HEK293 (cell line): ENCODE measurements at regions not wholly inside any gene's neighbourhood (a gene's known extent, or its start where the extent isn't known, plus 50 kb on each side); places are given as distances from the start of the nearest gene placed in this dataset.

Experiments
- CTCF ChIA-PET: fragments of 350-600 bp; formaldehyde crosslinking; extraction: SDS; loops from one replicate; lab custom pipeline; 2021; ENCODE audit warnings: antibody characterized with exemption; lab: Yijun Ruan, JAX
- POLR2A ChIA-PET: fragments of 300-600 bp; formaldehyde crosslinking; extraction: SDS; loops from one replicate; lab custom pipeline; 2020; ENCODE audit warnings: antibody characterized with exemption, inconsistent platforms; lab: Yijun Ruan, JAX
- H3K27ac ChIP-seq: fragments of 200-500 bp; sonication (Bioruptor generic); 2 replicates; pipeline ENCODE4 v1.5.1; 2014; ENCODE audit warnings: low read depth, low read length, control low read depth, inconsistent platforms; ENCODE audit errors: extremely low read depth
- H3K36me3 ChIP-seq, 2 experiments: fragments of 200-500 bp in 1 of 2; sonication (Bioruptor generic) in 1 of 2; 1 replicate in 1 of 2; 2 replicates in 1 of 2; pipeline ENCODE4 v1.5.1; 2014 to 2017; ENCODE audit warnings: inconsistent platforms in 2 of 2, low read length in 2 of 2; ENCODE audit not compliant: control insufficient read depth in 2 of 2, insufficient read depth in 1 of 2
- H3K4me1 ChIP-seq: fragments of 200-500 bp; sonication (Bioruptor generic); 2 replicates; pipeline ENCODE4 v1.5.1; 2014; ENCODE audit warnings: mild to moderate bottlenecking, low read length, inconsistent platforms; ENCODE audit not compliant: control insufficient read depth, insufficient read depth
- H3K4me3 ChIP-seq: 2 replicates; pipeline ENCODE4 v1.5.1; 2011; ENCODE audit warnings: low read depth, mild to moderate bottlenecking, control low read depth, low read length, moderate library complexity
- H3K9me3 ChIP-seq: fragments of 200-500 bp; sonication (Bioruptor generic); 2 replicates; pipeline ENCODE4 v1.5.1; 2014; ENCODE audit warnings: low read depth, low read length, inconsistent platforms; ENCODE audit not compliant: control insufficient read depth, insufficient read depth
- GLI4 ChIP-seq: fragments of 450-650 bp; formaldehyde crosslinking; IDR thresholded peaks from 2 replicates; pipeline ENCODE4 v1.5.1; 2016; ENCODE audit warnings: missing biosample characterization, missing genetic modification characterization
- HOXD13 ChIP-seq: sonication (generic); formaldehyde crosslinking; IDR thresholded peaks from 2 replicates; pipeline ENCODE4 v1.8.0; 2022; ENCODE audit warnings: missing genetic modification reagents, borderline replicate concordance
- KLF1 ChIP-seq: fragments of 450-650 bp; formaldehyde crosslinking; IDR thresholded peaks from 2 replicates; pipeline ENCODE4 v1.5.1; 2016; ENCODE audit warnings: missing biosample characterization, missing genetic modification characterization
- KLF10 ChIP-seq: fragments of 450-650 bp; IDR thresholded peaks from 2 replicates; pipeline ENCODE4 v1.5.1; 2018; ENCODE audit warnings: missing biosample characterization, mild to moderate bottlenecking, missing genetic modification characterization
- TCF7L2 ChIP-seq: IDR thresholded peaks from 2 replicates; pipeline ENCODE4 v1.6.1; 2011; ENCODE audit warnings: low read depth, mild to moderate bottlenecking, inconsistent platforms, low read length, moderate library complexity, borderline replicate concordance
- ZBTB7A ChIP-seq: fragments of 450-650 bp; formaldehyde crosslinking; IDR thresholded peaks from 2 replicates; pipeline ENCODE4 v1.5.1; 2016; ENCODE audit warnings: low read depth, missing biosample characterization, missing genetic modification characterization
- ZFP37 ChIP-seq: fragments of 450-650 bp; formaldehyde crosslinking; IDR thresholded peaks from 2 replicates; pipeline ENCODE4 v1.5.1; 2016; ENCODE audit warnings: missing biosample characterization, missing genetic modification characterization
- ZNF148 ChIP-seq: fragments of 450-650 bp; formaldehyde crosslinking; IDR thresholded peaks from 2 replicates; pipeline ENCODE4 v1.5.0; 2017; ENCODE audit warnings: missing biosample characterization, missing genetic modification characterization, borderline replicate concordance
- ZNF184 ChIP-seq: fragments of 450-650 bp; IDR thresholded peaks from 2 replicates; pipeline ENCODE4 v1.5.1; 2018; ENCODE audit warnings: missing biosample characterization, mild to moderate bottlenecking, missing genetic modification characterization
- ZNF521 ChIP-seq: fragments of 450-650 bp; formaldehyde crosslinking; IDR thresholded peaks from 2 replicates; pipeline ENCODE4 v1.5.1; 2017; ENCODE audit warnings: missing biosample characterization, mild to moderate bottlenecking, missing genetic modification characterization
- ZNF530 ChIP-seq: fragments of 450-650 bp; formaldehyde crosslinking; IDR thresholded peaks from 2 replicates; pipeline ENCODE4 v1.5.1; 2016; ENCODE audit warnings: low read depth, missing biosample characterization, missing genetic modification characterization
- ZNF548 ChIP-seq: fragments of 450-650 bp; formaldehyde crosslinking; IDR thresholded peaks from 2 replicates; pipeline ENCODE4 v1.5.1; 2016; ENCODE audit warnings: missing biosample characterization, missing genetic modification characterization
- ZNF555 ChIP-seq: fragments of 450-650 bp; formaldehyde crosslinking; conservative IDR thresholded peaks from 2 replicates; pipeline ENCODE4 v1.5.1; 2017; ENCODE audit warnings: missing biosample characterization, mild to moderate bottlenecking, missing genetic modification characterization, inconsistent platforms
- ZNF624 ChIP-seq: fragments of 450-650 bp; formaldehyde crosslinking; IDR thresholded peaks from 2 replicates; pipeline ENCODE4 v1.5.1; 2017; ENCODE audit warnings: missing biosample characterization, missing genetic modification characterization
- ZNF768 ChIP-seq: fragments of 450-650 bp; formaldehyde crosslinking; IDR thresholded peaks from 2 replicates; pipeline ENCODE4 v1.5.1; 2018; ENCODE audit warnings: missing biosample characterization, mild to moderate bottlenecking, missing genetic modification characterization
- TF ChIP-seq, protein P1 (sequence below): fragments of 450-650 bp; formaldehyde crosslinking; IDR thresholded peaks from 2 replicates; pipeline ENCODE4 v1.5.1; 2017; ENCODE audit warnings: missing biosample characterization, missing genetic modification characterization
- TF ChIP-seq, protein P2 (sequence below): fragments of 450-650 bp; formaldehyde crosslinking; IDR thresholded peaks from 2 replicates; pipeline ENCODE4 v1.5.1; 2016; ENCODE audit warnings: missing biosample characterization, missing genetic modification characterization
- TF ChIP-seq, protein P3 (sequence below): fragments of 450-650 bp; formaldehyde crosslinking; IDR thresholded peaks from 2 replicates; pipeline ENCODE4 v1.5.1; 2016; ENCODE audit warnings: missing biosample characterization, missing genetic modification characterization

DNA sequence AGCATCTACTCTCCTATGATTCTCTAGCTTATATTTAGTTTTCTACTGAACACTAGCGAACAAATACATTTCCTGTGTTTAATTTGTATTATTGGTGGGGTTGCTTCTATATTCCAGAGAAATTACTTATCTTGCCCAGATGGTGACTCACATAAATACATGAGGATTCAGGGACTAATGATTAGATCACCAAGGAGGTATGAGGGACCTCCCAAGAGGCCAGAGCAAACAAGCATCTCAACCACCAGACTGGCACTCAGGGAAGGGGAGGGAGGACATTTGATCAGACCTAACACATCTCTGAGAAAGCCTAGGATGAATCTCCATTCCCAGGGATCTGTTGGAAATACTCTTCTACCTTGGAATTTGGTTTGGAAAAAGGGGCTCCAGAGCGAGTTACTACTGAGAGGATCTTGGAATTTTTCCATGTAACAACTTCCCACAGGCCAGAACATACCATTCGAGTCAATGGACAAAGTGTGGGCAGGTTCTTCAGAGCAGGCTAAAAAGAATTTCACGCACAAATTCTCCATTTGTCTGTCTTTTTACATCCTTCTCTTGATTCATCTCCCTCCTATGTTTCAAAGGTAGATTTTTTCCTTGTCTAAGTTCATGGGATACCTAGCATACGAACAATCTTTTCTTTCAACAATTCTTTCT, 262.6 kb upstream of the MYOCD start:
- no peaks in the 10 kb centered on the region for H3K9me3 ChIP-seq
- CTCF ChIA-PET: interaction anchor here (0.6 to 1.3 kb wide), 4 partner anchors 22 to 1172 kb away, joined by 3 to 5 read pairs (median 3); no protein-coding TSS in a partner anchor
- POLR2A ChIA-PET: no interaction called here
- peaks cover 4% of the 10 kb centered on the region; the same call in 1 of the 2 replicates for H3K4me1 ChIP-seq
- H3K36me3 ChIP-seq: no peaks in the 10 kb centered on the region
- H3K27ac ChIP-seq: no peak overlapping the region
- H3K4me3 ChIP-seq: no peak overlapping the region
- no peak for TF ChIP-seq ZNF521 (tag by site-specific recombination)
- TF ChIP-seq ZNF548: no peak
- no peak for TF ChIP-seq ZNF184 (tag by site-specific recombination)
- TF ChIP-seq ZBTB7A (tag by site-specific recombination): no peak
- TF ChIP-seq ZNF148 (tag by site-specific recombination): no peak
- no peak for TF ChIP-seq ZNF555 (tag by site-specific recombination)
- no peak for TF ChIP-seq KLF1
- no peak for TF ChIP-seq ZNF624 (tag by site-specific recombination)
- TF ChIP-seq HOXD13 (CRISPR knock-in tag): no peak
- TF ChIP-seq KLF10: no peak
- no peak for TF ChIP-seq ZFP37 (tag by site-specific recombination)
- TF ChIP-seq, protein P1, sequence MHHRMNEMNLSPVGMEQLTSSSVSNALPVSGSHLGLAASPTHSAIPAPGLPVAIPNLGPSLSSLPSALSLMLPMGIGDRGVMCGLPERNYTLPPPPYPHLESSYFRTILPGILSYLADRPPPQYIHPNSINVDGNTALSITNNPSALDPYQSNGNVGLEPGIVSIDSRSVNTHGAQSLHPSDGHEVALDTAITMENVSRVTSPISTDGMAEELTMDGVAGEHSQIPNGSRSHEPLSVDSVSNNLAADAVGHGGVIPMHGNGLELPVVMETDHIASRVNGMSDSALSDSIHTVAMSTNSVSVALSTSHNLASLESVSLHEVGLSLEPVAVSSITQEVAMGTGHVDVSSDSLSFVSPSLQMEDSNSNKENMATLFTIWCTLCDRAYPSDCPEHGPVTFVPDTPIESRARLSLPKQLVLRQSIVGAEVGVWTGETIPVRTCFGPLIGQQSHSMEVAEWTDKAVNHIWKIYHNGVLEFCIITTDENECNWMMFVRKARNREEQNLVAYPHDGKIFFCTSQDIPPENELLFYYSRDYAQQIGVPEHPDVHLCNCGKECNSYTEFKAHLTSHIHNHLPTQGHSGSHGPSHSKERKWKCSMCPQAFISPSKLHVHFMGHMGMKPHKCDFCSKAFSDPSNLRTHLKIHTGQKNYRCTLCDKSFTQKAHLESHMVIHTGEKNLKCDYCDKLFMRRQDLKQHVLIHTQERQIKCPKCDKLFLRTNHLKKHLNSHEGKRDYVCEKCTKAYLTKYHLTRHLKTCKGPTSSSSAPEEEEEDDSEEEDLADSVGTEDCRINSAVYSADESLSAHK (tag by site-specific recombination): no peak
- TF ChIP-seq TCF7L2: no peak
- TF ChIP-seq GLI4 (tag by site-specific recombination): no peak
- TF ChIP-seq, protein P2, sequence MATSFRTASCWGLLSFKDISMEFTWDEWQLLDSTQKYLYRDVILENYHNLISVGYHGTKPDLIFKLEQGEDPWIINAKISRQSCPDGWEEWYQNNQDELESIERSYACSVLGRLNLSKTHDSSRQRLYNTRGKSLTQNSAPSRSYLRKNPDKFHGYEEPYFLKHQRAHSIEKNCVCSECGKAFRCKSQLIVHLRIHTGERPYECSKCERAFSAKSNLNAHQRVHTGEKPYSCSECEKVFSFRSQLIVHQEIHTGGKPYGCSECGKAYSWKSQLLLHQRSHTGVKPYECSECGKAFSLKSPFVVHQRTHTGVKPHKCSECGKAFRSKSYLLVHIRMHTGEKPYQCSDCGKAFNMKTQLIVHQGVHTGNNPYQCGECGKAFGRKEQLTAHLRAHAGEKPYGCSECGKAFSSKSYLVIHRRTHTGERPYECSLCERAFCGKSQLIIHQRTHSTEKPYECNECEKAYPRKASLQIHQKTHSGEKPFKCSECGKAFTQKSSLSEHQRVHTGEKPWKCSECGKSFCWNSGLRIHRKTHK (tag by site-specific recombination): no peak
- TF ChIP-seq, protein P3, sequence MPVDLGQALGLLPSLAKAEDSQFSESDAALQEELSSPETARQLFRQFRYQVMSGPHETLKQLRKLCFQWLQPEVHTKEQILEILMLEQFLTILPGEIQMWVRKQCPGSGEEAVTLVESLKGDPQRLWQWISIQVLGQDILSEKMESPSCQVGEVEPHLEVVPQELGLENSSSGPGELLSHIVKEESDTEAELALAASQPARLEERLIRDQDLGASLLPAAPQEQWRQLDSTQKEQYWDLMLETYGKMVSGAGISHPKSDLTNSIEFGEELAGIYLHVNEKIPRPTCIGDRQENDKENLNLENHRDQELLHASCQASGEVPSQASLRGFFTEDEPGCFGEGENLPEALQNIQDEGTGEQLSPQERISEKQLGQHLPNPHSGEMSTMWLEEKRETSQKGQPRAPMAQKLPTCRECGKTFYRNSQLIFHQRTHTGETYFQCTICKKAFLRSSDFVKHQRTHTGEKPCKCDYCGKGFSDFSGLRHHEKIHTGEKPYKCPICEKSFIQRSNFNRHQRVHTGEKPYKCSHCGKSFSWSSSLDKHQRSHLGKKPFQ (tag by site-specific recombination): no peak
- no peak for TF ChIP-seq ZNF530 (tag by site-specific recombination)
- TF ChIP-seq ZNF768 (tag by site-specific recombination): no peak
